ENCODE measurements at regions not wholly inside any gene's neighbourhood (a gene's known extent, or its start where the extent isn't known, plus 50 kb on each side); places are given as distances from the start of the nearest gene placed in this dataset.

- Mint-ChIP-seq H3K4me3 (no peak overlapping the region), H3K36me3 (no peaks in the 10 kb centered on the region), H3K27ac (no peak overlapping the region), H3K9me3 (peaks cover 8% of the 10 kb centered on the region), H3K27me3 (ENCODE audit: low read depth) (no peaks in the 10 kb centered on the region; the same call in 1 of the 2 replicates), H3K4me1 (no peaks in the 10 kb centered on the region)
- TF ChIP-seq ZNF281 (CRISPR knock-in tag; IDR thresholded peaks at IDR 0.05) = no peak
- no peak for TF ChIP-seq HMGXB4 (CRISPR knock-in tag; IDR thresholded peaks at IDR 0.05)
- no peak for TF ChIP-seq ZSCAN18 (CRISPR knock-in tag; IDR thresholded peaks at IDR 0.05)
- TF ChIP-seq MAX (CRISPR knock-in tag; IDR thresholded peaks at IDR 0.05) = no peak
- TF ChIP-seq ARID4B (CRISPR knock-in tag; IDR thresholded peaks at IDR 0.05; ENCODE audit: borderline replicate concordance) = no peak
- TF ChIP-seq RORB (CRISPR knock-in tag; IDR thresholded peaks at IDR 0.05) = no peak
- no peak for TF ChIP-seq SMAD4 (CRISPR knock-in tag; IDR thresholded peaks at IDR 0.05)
- TF ChIP-seq ZBTB43 (CRISPR knock-in tag; IDR thresholded peaks at IDR 0.05) = no peak
- TF ChIP-seq ATF3 (CRISPR knock-in tag; conservative IDR thresholded peaks at IDR 0.05) = no peak
- TF ChIP-seq E2F4 (CRISPR knock-in tag; IDR thresholded peaks at IDR 0.05; ENCODE audit: borderline replicate concordance, low read depth) = no peak
- no peak for TF ChIP-seq ETV6 (CRISPR knock-in tag; IDR thresholded peaks at IDR 0.05)
- ChIA-PET POLR2A (no interaction called here), CTCF (no interaction called here)
- DNase-seq (ENCODE audit: low spot score) = no peak
- ATAC-seq = no peak
Measured at GRCh38 chr3:161737171-161737570, 240.6 kb downstream of the OTOL1 start.

All from WTC11 (cell line).